Endothelial cell of umbilical vein (primary cell): ENCODE measurements at regions not wholly inside any gene's neighbourhood (a gene's known extent, or its start where the extent isn't known, plus 50 kb on each side); places are given as distances from the start of the nearest gene placed in this dataset.

ENCODE experiments used
- BruUV-seq: library from RNA; stranded (reverse); fragments of 400-500 nt; replicated peaks from 2 replicates; lab custom pipeline; 2021; lab: Mats Ljungman, UMichigan
- CTCF ChIA-PET: fragments of 300-600, 350-600 bp; sonication (Branson Sonifier 250); formaldehyde crosslinking; loops from one replicate; lab custom pipeline; 2021; ENCODE audit warnings: antibody characterized with exemption, inconsistent platforms; lab: Charles Lee
- POLR2A ChIA-PET: fragments of 300-600, 350-600 bp; sonication (Branson Sonifier 250); formaldehyde crosslinking; loops from one replicate; lab custom pipeline; 2021; ENCODE audit warnings: antibody characterized with exemption, inconsistent platforms; lab: Charles Lee
- DNase-seq: peaks from one replicate; pipeline ENCODE4 v3.0.0-alpha.2; 2011; ENCODE audit warnings: low read depth, low spot score
- FAIRE-seq: peaks from 2 replicates; lab custom pipeline; 2011; peaks lifted over from hg19 to GRCh38; lab: Jason Lieb, UNC
- H2AFZ ChIP-seq: 2 replicates; pipeline ENCODE4 v1.6.0; 2012; ENCODE audit warnings: low read depth, low read length, control low read depth, inconsistent platforms
- H3K27ac ChIP-seq: 2 replicates; pipeline ENCODE4 v1.5.1; 2011; ENCODE audit warnings: low read depth, mild to moderate bottlenecking, control low read depth, low read length, moderate library complexity; ENCODE audit not compliant: insufficient read depth
- H3K27me3 ChIP-seq, 2 experiments: 2 replicates each; pipeline versions ENCODE4 v1.6.0 to v1.6.1; 2011; ENCODE audit warnings: low read length in 2 of 2, mixed read lengths in 1 of 2; ENCODE audit not compliant: control insufficient read depth in 2 of 2, insufficient read depth in 2 of 2
- H3K36me3 ChIP-seq, 2 experiments: 2 replicates in 1 of 2; 3 replicates in 1 of 2; pipeline ENCODE4 v1.5.1; 2011; ENCODE audit warnings: low read length in 2 of 2, mild to moderate bottlenecking in 1 of 2, moderate library complexity in 1 of 2; ENCODE audit not compliant: control insufficient read depth in 2 of 2, insufficient read depth in 2 of 2; ENCODE audit errors: extremely low read depth in 1 of 2
- H3K4me1 ChIP-seq: 3 replicates; pipeline ENCODE4 v1.5.1; 2011; ENCODE audit warnings: mild to moderate bottlenecking, low read length; ENCODE audit not compliant: control insufficient read depth, insufficient read depth; ENCODE audit errors: extremely low read depth
- H3K4me2 ChIP-seq: 2 replicates; pipeline ENCODE4 v1.6.1; 2011; ENCODE audit warnings: low read length, control low read depth, mixed read lengths; ENCODE audit not compliant: insufficient read depth
- H3K4me3 ChIP-seq, 3 experiments: fragments of 200-600 bp in 1 of 3; sonication (generic), shearing (Covaris generic) in 1 of 3; replicated peaks in 1 of 3; 2 replicates each; pipeline ENCODE4 v1.5.1; 2011 to 2016; ENCODE audit warnings: control low read depth in 3 of 3, low read length in 3 of 3, mild to moderate bottlenecking in 2 of 3, inconsistent platforms in 1 of 3, low read depth in 1 of 3, moderate library complexity in 1 of 3; ENCODE audit not compliant: insufficient read depth in 1 of 3
- H3K79me2 ChIP-seq: 2 replicates; pipeline ENCODE4 v1.6.0; 2012; ENCODE audit warnings: low read length, inconsistent platforms; ENCODE audit not compliant: control insufficient read depth, insufficient read depth
- H3K9ac ChIP-seq: replicated peaks from 2 replicates; pipeline ENCODE3; 2011; ENCODE audit warnings: low read length, control low read depth; ENCODE audit not compliant: insufficient read depth; ENCODE audit errors: extremely low read depth
- H3K9me1 ChIP-seq: replicated peaks from 3 replicates; pipeline ENCODE4 v1.6.0; 2011; ENCODE audit warnings: mild to moderate bottlenecking, low read length; ENCODE audit not compliant: control insufficient read depth, insufficient read depth; ENCODE audit errors: extremely low read depth
- H3K9me3 ChIP-seq: replicated peaks from 2 replicates; pipeline ENCODE4 v1.5.1; 2012; ENCODE audit warnings: low read length, inconsistent platforms; ENCODE audit not compliant: control insufficient read depth, insufficient read depth
- H4K20me1 ChIP-seq: replicated peaks from 2 replicates; pipeline ENCODE3; 2011; ENCODE audit warnings: mild to moderate bottlenecking, low read length; ENCODE audit not compliant: control insufficient read depth, insufficient read depth; ENCODE audit errors: extremely low read depth
- EZH2 ChIP-seq: IDR thresholded peaks from 2 replicates; pipeline ENCODE4 v1.6.1; 2012; ENCODE audit warnings: borderline replicate concordance, low read depth, mild to moderate bottlenecking, moderate library complexity, low read length, inconsistent platforms; ENCODE audit not compliant: severe bottlenecking
- FOS ChIP-seq: IDR thresholded peaks from 2 replicates; pipeline ENCODE4 v1.6.1; 2011; ENCODE audit warnings: mild to moderate bottlenecking, low read length, moderate library complexity, borderline replicate concordance; ENCODE audit not compliant: insufficient read depth
- GATA2 ChIP-seq: IDR thresholded peaks from 2 replicates; pipeline ENCODE4 v1.7.0; 2011; ENCODE audit warnings: low read depth, mild to moderate bottlenecking, moderate library complexity, mixed read lengths, low read length; ENCODE audit not compliant: insufficient read length, insufficient read depth
- JUN ChIP-seq: IDR thresholded peaks from 2 replicates; pipeline ENCODE4 v1.6.1; 2011; ENCODE audit warnings: borderline replicate concordance, low read depth; ENCODE audit not compliant: insufficient read length, insufficient read depth
- MYC ChIP-seq: IDR thresholded peaks from one replicate; pipeline ENCODE4 v1.6.1; 2011; ENCODE audit warnings: mild to moderate bottlenecking, low read depth, low read length
- POLR2A ChIP-seq: IDR thresholded peaks from 2 replicates; pipeline ENCODE4 v1.6.1; 2012; ENCODE audit warnings: low read depth, mild to moderate bottlenecking, control low read depth, low read length
- POLR2AphosphoS5 ChIP-seq: IDR thresholded peaks from 2 replicates; pipeline ENCODE4 v1.6.1; 2012; ENCODE audit warnings: low read depth, mild to moderate bottlenecking, control low read depth, low read length, moderate library complexity; ENCODE audit not compliant: insufficient read depth
- dilution Hi-C: fragments of 300-500 bp; cut with MboI; formaldehyde crosslinking; loops from one replicate; pipeline ENCODE4 v1.15.0; 2019; ENCODE audit warnings: low sequenced_read_pairs; ENCODE audit not compliant: extremely low pct_ligation_motif_present
- intact Hi-C: fragments of 100-400 bp; cut with micrococcal nuclease; formaldehyde crosslinking; loops from one replicate; pipeline ENCODE4 v1.10.0; 2022
- TF ChIP-seq, protein P1 (sequence below): IDR thresholded peaks from 2 replicates; pipeline ENCODE4 v1.6.1; 2011; ENCODE audit not compliant: insufficient read depth, insufficient read length
- TF ChIP-seq, protein P2 (sequence below), 2 donors: IDR thresholded peaks; 1 replicate in 1 of 2; 2 replicates in 1 of 2; pipeline ENCODE4 v1.5.1; 2011; ENCODE audit warnings: low read length in 2 of 2, mild to moderate bottlenecking in 2 of 2, moderate library complexity in 2 of 2, control low read depth in 1 of 2, inconsistent platforms in 1 of 2, low read depth in 1 of 2; ENCODE audit not compliant: insufficient read depth in 1 of 2; ENCODE audit errors: extremely low read depth in 1 of 2

DNA sequence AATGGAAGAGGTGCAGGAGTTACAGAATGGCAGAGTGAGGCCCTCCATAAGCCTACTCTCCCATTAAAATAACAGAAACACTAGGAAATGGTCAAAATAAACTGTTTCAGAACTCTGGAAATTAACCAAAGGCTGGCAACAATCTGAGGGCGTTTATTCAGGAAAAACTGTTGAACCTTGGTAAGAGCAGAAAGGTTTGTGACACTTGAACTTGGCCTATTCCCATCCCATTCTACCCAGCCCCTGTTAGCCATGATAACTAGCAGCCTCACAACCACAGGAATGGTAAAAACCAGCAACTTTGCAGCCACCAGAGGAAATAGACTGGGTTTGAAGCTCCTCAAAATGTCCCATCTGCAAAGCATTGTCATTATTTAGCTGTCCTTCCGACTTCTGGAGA, 256.8 kb downstream of the RHOU start:
- DNase-seq, result no peak
- Histone ChIP-seq H3K9me1 (no peaks in the 10 kb centered on the region), H3K4me3 (no peak overlapping the region), H3K27me3 (peaks cover 0 to 3% of the 10 kb centered on the region in 2 experiments), H3K27ac (no peak overlapping the region), H2AFZ (no peak overlapping the region), H3K36me3 (no peaks in the 10 kb centered on the region), H3K79me2 (no peaks in the 10 kb centered on the region), H3K4me1 (no peaks in the 10 kb centered on the region), H3K9me3 (no peaks in the 10 kb centered on the region), H3K9ac (no peak overlapping the region), H4K20me1 (no peaks in the 10 kb centered on the region), H3K4me2 (no peak overlapping the region)
- CTCF ChIA-PET, result no interaction called here
- intact Hi-C loops (no loop called here), dilution Hi-C loops (no loop called here)
- TF ChIP-seq, protein P1, sequence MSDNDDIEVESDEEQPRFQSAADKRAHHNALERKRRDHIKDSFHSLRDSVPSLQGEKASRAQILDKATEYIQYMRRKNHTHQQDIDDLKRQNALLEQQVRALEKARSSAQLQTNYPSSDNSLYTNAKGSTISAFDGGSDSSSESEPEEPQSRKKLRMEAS, result no peak
- TF ChIP-seq, protein P2, sequence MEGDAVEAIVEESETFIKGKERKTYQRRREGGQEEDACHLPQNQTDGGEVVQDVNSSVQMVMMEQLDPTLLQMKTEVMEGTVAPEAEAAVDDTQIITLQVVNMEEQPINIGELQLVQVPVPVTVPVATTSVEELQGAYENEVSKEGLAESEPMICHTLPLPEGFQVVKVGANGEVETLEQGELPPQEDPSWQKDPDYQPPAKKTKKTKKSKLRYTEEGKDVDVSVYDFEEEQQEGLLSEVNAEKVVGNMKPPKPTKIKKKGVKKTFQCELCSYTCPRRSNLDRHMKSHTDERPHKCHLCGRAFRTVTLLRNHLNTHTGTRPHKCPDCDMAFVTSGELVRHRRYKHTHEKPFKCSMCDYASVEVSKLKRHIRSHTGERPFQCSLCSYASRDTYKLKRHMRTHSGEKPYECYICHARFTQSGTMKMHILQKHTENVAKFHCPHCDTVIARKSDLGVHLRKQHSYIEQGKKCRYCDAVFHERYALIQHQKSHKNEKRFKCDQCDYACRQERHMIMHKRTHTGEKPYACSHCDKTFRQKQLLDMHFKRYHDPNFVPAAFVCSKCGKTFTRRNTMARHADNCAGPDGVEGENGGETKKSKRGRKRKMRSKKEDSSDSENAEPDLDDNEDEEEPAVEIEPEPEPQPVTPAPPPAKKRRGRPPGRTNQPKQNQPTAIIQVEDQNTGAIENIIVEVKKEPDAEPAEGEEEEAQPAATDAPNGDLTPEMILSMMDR (IDR thresholded peaks at IDR 0.05; ENCODE audit: extremely low read depth in 1 of 2, insufficient read depth in 1 of 2, low read depth in 1 of 2, low read length in 2 of 2), result no peak
- TF ChIP-seq FOS (no peak), EZH2 (no peak), POLR2A (no peak), GATA2 (no peak), JUN (no peak), MYC (no peak), POLR2AphosphoS5 (no peak)
- no TSS peak for BruUV-seq
- POLR2A ChIA-PET, result no interaction called here
- FAIRE-seq, result no peak
